NCI-H2081 treated with DMSO at 0.1 percent for 48 hours (cell line): ENCODE measurements at regions not wholly inside any gene's neighbourhood (a gene's known extent, or its start where the extent isn't known, plus 50 kb on each side); places are given as distances from the start of the nearest gene placed in this dataset.

Experiments used
- DNase-seq: peaks from one replicate; lab custom pipeline; 2025; lab: John Stamatoyannopoulos, UW

DNA sequence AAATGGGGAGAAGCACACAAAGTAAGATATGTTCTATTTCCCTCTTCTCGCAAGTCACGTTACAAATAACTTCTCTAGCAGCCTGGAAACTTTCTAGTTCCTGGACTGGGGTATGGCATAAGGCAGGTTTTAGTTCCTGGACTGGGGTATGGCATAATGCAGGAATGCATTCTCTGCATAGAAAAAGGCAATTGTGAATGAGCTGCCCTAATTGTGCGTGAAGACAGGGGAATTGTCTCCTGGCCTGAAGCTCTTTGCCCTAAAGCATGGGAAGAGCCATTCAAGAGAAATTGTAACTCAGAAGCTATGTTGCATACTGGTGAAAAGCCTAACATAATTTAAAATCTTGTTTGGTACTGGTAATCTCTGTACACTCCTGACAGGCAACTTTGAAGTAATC lies 54.3 kb upstream of the CBLB start:
- no peak for DNase-seq

DNA sequence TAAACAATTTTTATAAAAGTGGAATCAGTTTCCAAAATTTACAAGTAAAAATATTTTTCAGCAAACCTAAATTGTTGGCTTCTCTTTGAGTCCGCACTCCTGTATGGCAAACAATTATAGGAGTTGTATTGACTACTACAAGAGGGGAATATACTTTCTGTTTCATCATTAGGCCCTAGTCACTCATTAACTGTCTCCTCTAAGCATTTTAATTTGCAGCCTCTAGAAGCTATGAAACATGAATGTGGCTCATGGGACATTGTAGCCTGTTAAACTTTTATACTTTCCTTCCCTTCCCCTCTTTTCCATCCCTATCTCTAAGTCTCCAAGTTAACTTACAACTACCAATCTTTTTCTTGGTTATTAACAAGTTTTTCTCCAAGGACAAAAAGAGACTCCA lies 58.9 kb upstream of the CBLB start:
- DNase-seq: no peak

DNA sequence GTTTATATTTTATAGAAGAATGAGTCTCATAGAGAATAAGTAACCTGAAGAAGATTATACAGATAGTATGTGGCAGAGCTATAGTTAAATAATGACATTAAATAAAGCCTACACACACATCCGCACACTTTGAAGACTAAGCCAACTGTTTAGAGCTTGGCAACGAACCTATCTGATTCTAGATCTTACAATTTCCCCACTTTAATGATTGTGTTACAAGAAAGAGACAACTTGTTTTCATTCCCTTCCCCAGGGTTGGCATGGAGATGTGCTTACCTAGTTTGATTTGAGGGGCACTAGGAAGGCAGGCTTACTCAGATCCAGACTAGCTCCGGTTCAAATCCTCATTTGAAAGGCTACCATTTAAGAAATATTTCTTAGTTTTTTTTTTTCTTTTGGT lies 61.9 kb upstream of the CBLB start:
- no peak for DNase-seq

DNA sequence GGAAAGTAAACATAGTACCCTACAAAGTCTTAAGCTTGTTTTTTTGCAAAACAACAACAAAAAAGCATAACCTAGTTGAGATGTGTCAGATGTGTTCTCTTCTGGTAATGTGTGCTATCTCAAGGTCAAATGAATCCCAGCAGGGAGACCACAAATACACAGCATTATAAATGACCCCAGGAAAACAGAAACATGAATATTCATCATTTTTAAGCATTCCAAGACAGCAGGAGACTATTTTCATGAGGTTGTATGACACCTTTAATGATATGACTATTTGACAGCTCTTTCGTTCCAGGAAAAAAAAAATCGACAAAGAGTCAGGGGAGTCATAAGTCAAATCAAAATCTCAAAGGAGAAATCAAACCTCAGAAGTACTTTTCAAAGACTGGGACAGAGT lies 62.7 kb upstream of the CBLB start:
- DNase-seq: no peak

DNA sequence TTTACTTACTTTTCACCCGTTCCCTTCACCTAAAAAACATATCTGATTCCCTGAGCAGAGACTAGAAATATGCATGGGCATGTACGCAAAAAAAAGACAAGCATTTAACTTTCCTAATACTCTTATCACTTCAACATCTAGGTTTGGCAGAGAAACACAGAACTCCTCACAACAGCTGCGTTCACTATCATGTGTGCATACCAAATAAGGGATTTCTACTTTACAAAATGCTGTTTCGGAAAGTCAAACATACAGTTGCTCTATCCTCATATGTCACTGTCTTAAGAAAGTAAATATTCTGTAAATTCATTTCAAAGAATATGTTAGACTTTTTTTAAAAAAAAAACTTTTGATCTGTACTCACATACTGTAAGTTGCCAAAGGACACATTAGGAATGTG lies 65.1 kb upstream of the CBLB start:
- DNase-seq: no peak

DNA sequence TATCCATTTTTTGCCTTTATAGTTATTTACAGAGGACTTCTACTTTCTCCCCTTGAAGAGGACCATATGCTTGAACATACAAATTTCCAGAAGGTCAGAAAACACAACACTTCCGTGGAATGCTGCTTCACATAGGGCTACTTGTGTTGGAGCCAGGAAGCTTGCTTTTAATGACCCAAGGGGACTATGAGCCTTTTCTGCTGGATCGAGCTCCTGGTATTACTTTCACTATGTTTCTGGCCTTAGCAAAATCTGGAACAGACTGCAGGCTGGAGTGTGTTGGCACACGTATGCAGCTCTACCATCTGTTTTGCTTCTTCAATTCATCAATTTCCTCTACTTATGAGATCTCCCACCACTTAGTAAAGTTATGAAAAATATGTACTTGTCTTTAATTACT lies 69.3 kb upstream of the CBLB start:
- no peak for DNase-seq

DNA sequence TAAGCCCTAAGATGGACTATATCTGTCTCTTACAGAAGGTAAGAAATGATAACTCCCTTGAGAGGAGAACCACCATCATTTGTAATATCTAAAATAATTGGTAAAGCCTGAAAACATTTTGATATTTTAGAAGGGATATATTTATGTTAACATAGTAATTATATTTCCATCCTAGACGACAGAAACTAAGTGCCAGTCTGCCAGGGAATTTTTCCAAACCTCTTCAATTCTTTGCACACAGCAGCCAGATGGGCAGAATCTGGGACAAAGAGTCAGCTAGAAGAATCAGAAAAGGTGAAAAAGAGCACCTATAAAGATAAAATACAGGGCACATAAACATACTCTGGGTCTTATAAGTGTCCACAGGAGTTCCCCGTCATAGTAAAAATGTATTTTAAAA lies 70.0 kb upstream of the CBLB start:
- DNase-seq: no peak

DNA sequence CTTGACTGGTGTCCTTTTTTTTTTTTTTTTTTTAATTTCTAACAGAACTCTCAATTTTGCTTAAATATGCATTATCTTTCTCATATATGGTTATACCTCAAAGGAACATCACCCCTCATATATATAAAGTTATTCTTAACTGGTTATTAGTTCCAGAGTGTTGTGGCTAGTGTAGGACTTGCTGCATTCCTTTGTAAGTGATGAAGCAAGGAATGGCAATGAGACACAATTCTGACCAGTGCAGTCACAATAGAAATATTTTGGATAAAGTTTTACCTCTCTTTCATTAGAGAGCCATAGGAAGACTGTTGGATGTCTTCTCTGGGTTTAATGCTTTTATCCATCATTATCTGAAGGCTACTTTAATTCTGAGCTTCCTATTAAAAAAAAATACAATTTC lies 75.5 kb upstream of the CBLB start:
- no peak for DNase-seq

DNA sequence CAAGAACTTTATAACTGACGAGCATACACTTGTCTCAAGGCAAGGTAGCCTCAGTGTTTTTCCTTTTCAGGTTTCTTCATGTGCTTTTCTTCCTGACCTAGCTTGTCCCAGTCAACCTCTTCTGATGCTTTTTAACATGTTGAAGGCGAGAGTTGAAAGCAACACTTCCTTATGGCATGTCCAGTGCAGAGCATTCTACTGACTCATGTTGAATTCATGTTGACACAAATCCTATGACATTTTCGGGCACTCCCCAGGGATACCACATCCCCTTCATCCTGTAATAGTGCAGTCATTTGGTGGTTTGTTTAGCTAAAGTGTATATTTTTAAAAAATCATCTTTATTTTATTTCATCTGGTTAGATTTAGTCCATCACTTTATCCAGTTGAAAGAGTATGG lies 75.9 kb upstream of the CBLB start:
- no peak for DNase-seq

DNA sequence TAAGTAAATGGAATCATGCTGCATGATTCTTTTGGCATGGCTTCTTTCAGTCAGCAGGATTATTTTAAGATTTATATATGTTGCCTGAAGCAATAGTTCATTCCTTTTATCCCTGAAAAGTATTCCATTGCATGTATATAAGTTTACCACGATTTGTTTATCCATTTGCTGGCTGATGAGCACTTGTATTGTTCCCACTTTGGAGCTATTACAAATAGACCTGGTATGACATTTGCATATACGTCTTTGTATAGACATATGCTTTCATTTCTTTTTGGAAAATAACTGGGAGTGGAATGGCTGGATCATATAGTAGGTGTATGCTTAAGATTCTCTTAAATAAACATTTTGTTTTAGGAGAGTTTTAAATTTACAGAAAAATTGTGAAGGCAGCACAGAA lies 79.3 kb upstream of the CBLB start:
- DNase-seq: no peak

DNA sequence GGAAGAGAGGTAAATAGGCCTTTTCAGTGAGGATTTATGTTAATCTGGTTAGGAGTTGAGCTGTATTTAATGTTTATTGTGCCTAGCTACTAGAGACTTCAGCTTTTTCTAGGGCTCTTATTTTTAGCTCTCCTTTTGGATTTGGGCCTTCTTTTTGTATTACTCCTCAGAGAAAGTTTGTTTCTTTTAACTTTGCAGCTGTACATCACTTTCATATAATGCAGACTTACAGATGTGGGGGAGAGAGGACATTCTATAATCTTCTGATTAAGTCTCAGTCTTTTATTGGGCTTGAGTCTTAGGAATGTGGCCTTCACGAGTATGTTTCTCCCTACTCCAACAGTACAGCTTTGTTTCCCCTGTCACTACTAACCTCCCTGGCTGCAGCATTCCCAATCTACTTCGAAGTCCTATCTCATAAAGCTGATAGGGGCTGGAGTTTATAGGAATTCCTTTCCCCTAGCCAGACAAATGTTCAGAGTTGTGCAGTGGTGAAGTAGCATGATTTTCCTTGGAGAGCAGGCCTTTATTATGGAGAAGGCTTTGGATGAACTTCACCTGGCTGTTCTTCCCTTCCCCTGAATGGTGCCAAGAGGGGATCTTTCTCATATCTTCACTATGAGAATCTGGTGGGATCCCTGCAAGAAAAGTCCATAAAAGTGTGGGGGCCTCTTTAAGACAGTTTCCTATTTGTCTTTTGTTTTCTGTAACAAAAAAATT lies 82.2 kb upstream of the CBLB start:
- no peak for DNase-seq

DNA sequence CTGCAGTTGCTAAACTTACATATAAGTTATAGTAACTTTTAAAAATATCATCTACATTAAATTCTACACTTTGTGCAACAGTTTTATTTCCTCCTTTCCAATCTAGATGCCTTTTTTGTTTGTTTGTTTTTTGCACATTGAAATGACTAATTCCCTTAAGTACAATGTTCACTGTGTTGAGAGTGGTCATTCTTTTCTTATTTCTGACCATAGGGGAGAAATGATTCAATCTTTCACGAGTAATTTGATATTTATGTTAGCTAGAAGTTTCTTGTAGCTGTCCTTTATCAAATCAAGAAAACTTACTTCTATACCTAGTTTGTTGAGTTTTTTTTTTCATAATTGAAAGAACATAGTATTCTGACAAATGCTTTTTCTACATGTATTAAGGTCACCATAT lies 85.0 kb upstream of the CBLB start:
- no peak for DNase-seq

DNA sequence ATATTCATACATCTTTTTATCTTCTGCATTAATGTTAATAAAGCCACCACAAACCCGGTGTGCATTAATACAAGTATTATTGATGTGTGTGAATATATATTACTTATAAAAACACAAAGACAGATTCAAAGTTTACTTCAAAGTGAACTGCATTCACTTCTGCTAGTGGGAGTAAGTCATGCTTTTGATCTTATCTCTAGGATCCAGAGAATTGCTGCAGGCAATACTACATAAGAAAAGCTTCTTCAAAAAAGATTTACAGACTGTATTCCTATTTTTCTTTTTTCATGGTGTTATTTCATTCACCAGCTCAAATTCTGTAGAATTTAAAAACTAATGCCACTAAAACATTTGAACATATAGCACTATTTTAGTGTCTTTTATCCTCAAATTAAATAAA lies 87.5 kb upstream of the CBLB start:
- no peak for DNase-seq

DNA sequence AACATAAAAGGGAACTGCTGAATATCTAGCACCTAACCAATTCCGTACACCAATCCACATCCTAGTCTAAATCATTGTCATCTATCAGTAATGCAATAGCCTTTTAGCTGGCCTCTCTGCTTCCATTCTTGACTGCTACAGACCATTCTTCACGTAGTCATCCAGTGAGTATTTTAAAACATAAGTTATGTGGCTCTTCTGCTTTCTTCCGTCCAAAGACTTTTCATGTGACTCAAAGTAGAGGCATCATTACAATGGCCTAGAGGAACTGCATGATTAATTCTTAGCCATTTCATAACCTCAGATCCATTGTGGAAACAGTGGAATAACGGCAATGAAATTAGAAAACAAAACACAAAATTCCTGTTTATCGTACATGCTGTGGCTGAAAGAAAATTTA lies 88.9 kb upstream of the CBLB start:
- DNase-seq: no peak

DNA sequence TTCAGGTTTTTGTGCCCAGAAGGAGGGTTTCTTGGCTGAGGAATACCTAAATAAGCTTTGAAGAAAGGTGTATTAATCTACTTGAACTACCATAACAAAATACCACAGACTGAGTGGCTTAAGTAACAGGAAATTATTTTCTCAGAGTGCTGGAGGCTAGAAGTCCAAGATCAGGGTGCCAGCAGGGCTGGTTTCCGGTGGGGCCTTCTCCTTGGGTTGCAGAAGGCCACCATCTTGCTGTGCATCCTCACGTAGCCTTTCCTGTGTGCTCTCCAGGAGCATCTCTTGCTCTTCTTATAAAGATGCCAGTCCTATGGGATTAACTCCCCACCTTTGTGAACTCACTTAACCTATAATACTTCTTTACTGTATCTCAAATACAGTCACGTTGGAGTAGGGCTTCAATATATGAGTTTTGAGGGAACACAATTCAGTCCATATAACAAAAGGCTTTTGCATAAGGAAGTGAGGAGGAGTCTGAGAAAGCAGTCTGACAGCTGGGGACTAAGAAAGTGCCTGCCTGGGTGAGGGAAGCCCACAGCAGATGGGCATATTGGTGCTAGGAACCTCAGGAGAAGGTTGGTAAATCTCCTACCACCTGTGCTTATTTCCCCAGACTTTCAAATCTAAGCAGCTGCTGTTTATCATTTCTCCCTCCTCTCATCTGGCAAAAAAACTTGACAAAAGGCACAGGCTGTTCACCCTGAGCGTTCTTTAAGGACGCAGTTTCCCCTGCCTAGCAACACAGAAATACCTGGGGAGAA lies 89.6 kb upstream of the CBLB start:
- DNase-seq: no peak

DNA sequence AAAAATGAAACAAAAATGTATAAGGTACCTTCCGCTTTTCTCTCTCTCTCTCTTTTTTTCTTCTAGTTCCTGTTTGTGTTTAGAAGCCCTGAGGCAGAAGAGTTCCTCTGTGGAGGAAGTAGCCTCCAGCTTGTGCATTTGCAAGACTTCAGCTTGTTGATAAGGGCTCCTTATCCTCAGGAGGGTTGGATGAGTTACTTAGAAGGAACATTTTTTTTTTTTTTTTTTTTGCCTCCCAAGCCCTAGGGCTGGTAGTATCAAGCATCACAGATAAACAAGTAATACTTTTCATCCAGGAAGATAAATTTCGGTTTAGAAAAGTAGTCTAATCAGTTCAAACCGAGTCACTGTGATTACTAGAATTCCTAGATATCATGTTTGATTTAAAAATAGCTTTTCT lies 91.0 kb upstream of the CBLB start:
- no peak for DNase-seq

DNA sequence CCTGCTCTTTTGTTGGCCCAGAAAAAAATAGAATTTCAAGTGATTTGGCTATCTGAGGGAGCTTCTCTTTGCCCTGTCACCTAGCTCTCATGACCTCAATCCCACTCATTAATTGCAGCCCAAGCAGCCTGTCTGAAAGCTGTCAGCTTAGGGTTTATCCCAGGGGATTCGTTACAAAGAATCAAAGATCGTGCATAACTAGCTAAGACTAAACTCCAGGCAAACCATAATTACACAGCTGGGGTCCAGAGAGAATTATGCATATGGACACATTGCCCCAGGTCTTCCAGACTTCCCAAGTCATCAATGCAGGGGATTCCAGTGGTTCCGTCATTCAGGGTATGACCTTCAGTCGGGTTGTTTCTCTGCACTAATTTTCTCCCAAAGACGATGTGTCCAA lies 91.6 kb upstream of the CBLB start:
- no peak for DNase-seq

DNA sequence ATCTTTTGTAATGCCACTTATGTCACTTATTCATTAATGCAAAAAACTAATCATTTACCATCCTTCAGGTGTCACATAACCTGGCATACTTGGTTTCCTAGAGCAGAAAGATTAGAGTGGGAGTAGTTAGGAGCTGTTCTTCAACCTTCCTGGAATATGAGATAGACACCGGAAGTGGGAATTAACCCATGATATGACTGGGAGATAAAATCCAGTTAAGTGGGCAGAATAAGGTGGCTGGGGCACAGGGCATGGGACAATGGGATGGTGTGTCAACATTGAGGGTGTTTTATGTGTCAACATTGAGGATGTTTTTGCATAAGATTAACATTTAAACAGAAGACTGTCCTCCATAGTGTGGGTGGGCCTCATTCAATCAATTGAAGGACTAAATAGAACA lies 94.3 kb upstream of the CBLB start:
- DNase-seq: no peak

DNA sequence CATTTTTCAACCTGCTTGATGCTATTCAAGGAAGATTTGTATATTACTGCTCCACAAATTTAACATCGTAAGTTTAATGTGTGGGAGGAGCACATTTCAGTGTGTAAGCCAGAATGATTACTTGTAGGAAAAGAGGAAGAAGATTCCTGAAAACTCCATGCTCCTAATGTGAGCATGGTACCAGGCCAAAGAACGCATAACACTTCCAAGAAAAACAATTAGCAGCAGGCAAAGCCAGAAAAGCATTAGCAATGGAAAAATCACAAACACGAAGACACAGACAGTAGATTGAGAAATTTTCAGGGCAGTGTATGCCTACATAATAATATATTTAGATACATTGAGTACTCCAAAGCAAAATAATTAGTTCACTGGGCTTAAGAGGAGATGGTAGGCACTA lies 96.6 kb upstream of the CBLB start:
- DNase-seq: no peak

DNA sequence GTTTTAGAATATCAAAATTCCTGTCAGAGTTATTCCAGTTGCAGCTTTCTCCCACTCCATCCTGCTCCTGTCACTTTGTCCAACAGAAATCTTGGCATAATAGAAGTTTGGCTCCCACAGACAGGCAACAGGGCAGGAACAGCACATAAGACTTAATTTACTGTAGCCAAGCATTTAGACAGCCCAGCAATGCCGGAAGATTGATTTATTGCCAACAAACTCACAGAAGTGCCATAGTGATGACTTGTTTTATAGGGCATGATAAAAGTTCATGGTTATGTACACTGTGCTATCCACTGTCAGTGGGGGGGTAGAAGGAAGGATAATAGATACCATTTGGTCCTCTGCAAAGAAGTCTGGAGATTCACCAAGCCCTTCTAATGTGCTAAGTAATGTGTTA lies 98.3 kb upstream of the CBLB start:
- DNase-seq: no peak

DNA sequence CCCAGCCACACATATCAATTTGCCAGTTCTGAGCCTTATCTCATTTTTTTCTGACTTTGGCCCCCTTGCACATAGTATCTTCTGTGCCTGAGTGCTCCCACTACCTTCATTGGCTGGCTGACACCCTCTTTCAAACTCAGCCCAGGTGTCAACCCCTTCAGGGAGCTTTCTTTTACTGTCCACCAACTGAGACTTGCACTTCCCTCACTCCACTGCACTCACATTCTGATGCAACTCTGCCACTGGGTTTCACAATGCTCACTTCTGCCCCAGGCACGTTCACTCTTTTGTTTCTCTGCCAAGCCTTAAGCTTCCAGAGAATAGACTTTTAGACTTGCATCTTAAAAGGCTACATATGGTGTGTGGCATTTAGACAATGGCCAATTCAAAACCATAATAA lies 101.5 kb upstream of the CBLB start:
- DNase-seq: no peak

DNA sequence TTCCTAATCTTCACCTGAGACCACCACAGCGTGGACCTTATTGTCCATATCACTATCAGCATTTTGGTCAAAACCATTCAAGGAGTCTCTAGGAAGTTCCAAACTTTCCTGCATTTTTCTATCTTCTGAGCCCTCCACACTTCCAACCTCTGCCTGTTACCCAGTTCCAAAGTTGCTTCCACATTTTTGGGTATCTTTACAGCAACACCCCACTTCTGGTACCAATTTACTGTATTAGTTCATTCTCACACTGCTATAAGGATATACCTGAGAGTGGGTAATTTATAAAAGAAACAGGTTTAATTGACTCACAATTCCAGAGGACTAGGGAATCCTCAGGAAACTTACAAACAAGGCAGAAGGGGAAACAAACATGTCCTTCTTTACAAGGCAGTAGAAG lies 103.3 kb upstream of the CBLB start:
- DNase-seq: no peak

DNA sequence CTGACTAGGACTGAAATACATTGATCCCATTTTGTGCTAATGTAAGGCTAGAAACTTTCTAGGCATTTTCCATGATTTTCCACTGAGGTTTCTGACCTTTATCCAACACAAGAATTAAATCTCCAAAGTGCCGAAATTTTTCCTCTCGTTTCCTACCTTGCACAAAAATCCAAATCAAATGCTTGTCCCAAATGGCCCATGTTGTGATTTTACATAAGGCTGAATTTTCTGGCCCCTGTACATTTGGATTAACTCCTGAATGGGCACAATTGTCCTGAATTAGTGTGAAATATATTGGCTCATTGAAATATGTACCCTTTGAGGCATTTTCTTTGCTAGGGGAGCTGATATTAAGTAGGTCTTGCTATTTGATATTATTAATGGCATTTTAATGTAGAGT lies 105.6 kb upstream of the CBLB start:
- DNase-seq: no peak

DNA sequence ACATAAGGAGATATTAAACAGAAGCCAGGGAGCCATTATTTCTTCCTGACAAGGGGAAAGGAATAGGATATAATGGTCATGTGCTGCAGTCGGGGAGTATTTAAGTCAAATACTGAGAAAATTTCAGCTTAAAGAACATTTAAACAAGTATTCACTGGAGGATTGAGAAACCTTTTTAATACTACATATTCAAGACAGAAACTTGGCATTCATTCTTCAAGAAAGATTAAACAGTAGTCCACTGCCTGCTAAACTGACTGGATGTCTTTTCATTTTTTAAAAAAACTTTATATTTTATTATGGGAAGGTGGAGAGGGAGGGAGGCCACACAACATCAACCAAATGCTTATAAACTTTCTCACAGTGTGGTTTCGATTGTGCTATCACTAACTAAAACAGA lies 107.4 kb upstream of the CBLB start:
- DNase-seq: no peak
